ENCODE measurements at regions not wholly inside any gene's neighbourhood (a gene's known extent, or its start where the extent isn't known, plus 50 kb on each side); places are given as distances from the start of the nearest gene placed in this dataset.

DNA sequence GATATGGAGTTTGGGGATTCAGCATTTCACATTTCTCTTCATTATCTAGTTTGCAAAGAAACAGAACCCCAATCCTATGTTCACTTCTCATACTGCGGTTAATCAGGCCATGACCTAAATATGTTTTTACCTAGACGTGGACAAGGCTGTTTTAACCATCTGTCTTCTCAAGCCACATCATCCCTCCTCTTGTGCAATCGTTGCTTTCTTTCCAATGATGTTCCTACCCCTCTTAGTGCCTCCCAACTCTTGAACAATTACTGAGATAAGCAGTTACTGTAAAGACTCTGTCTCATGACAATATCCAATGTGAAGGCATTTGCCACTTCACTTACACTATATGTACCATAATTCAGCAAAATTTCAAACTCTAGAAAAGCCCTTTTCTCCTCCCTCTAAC lies 406.2 kb downstream of the LIG4 start (continued):
- TF ChIP-seq, protein P1, sequence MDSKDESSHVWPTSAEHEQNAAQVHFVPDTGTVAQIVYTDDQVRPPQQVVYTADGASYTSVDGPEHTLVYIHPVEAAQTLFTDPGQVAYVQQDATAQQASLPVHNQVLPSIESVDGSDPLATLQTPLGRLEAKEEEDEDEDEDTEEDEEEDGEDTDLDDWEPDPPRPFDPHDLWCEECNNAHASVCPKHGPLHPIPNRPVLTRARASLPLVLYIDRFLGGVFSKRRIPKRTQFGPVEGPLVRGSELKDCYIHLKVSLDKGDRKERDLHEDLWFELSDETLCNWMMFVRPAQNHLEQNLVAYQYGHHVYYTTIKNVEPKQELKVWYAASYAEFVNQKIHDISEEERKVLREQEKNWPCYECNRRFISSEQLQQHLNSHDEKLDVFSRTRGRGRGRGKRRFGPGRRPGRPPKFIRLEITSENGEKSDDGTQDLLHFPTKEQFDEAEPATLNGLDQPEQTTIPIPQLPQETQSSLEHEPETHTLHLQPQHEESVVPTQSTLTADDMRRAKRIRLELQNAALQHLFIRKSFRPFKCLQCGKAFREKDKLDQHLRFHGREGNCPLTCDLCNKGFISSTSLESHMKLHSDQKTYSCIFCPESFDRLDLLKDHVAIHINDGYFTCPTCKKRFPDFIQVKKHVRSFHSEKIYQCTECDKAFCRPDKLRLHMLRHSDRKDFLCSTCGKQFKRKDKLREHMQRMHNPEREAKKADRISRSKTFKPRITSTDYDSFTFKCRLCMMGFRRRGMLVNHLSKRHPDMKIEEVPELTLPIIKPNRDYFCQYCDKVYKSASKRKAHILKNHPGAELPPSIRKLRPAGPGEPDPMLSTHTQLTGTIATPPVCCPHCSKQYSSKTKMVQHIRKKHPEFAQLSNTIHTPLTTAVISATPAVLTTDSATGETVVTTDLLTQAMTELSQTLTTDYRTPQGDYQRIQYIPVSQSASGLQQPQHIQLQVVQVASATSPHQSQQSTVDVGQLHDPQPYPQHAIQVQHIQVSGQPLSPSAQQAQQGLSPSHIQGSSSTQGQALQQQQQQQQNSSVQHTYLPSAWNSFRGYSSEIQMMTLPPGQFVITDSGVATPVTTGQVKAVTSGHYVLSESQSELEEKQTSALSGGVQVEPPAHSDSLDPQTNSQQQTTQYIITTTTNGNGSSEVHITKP (tag by site-specific recombination; IDR thresholded peaks at IDR 0.05) = no peak
- TF ChIP-seq ZNF121 (tag by site-specific recombination; IDR thresholded peaks at IDR 0.05) = no peak

DNA sequence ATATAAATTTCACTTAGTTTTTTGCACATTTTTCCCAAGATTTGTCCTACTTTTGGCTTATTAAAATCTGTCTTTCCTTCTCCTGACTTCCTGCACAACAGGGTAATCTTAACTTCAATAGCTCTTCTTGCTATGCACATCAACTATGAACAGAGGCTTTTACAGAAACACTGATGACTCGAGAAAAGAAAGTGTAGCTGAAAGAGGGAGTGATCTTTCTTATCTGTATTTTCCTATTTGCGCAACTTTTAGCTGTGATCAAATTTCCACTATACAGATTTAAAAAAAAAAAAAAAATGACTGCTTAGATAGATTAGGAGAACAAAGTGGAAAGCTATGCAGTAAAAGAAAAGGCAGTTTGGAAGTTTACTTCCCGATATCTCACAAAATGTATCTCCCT lies 406.9 kb downstream of the LIG4 start:
- H3K4me1 ChIP-seq (ENCODE audit: control insufficient read depth, insufficient read depth, low read length) = no peaks in the 10 kb centered on the region
- H3K9me3 ChIP-seq (ENCODE audit: control insufficient read depth, insufficient read depth, low read depth, low read length) = no peaks in the 10 kb centered on the region
- no peak overlapping the region for H3K27ac ChIP-seq (ENCODE audit: extremely low read depth, low read depth, low read length)
- CTCF ChIA-PET = no interaction called here
- POLR2A ChIA-PET = no interaction called here
- TF ChIP-seq ZNF121 (tag by site-specific recombination; IDR thresholded peaks at IDR 0.05) (no peak), ZNF548 (tag by site-specific recombination; IDR thresholded peaks at IDR 0.05) (no peak), ZNF624 (tag by site-specific recombination; IDR thresholded peaks at IDR 0.05) (no peak), REPIN1 (tag by site-specific recombination; IDR thresholded peaks at IDR 0.05; ENCODE audit: low read depth) (no peak), KLF9 (tag by site-specific recombination; IDR thresholded peaks at IDR 0.05; ENCODE audit: low read depth) (no peak), ZNF623 (tag by site-specific recombination; IDR thresholded peaks at IDR 0.05) (no peak), BCL11B (tag by site-specific recombination; IDR thresholded peaks at IDR 0.05; ENCODE audit: low read depth) (no peak)
- TF ChIP-seq, protein P2, sequence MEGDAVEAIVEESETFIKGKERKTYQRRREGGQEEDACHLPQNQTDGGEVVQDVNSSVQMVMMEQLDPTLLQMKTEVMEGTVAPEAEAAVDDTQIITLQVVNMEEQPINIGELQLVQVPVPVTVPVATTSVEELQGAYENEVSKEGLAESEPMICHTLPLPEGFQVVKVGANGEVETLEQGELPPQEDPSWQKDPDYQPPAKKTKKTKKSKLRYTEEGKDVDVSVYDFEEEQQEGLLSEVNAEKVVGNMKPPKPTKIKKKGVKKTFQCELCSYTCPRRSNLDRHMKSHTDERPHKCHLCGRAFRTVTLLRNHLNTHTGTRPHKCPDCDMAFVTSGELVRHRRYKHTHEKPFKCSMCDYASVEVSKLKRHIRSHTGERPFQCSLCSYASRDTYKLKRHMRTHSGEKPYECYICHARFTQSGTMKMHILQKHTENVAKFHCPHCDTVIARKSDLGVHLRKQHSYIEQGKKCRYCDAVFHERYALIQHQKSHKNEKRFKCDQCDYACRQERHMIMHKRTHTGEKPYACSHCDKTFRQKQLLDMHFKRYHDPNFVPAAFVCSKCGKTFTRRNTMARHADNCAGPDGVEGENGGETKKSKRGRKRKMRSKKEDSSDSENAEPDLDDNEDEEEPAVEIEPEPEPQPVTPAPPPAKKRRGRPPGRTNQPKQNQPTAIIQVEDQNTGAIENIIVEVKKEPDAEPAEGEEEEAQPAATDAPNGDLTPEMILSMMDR (tag by site-specific recombination; IDR thresholded peaks at IDR 0.05) = no peak
- TF ChIP-seq, protein P3, sequence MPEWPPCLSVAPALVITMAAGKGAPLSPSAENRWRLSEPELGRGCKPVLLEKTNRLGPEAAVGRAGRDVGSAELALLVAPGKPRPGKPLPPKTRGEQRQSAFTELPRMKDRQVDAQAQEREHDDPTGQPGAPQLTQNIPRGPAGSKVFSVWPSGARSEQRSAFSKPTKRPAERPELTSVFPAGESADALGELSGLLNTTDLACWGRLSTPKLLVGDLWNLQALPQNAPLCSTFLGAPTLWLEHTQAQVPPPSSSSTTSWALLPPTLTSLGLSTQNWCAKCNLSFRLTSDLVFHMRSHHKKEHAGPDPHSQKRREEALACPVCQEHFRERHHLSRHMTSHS (tag by site-specific recombination; IDR thresholded peaks at IDR 0.05) = no peak
- TF ChIP-seq, protein P4, sequence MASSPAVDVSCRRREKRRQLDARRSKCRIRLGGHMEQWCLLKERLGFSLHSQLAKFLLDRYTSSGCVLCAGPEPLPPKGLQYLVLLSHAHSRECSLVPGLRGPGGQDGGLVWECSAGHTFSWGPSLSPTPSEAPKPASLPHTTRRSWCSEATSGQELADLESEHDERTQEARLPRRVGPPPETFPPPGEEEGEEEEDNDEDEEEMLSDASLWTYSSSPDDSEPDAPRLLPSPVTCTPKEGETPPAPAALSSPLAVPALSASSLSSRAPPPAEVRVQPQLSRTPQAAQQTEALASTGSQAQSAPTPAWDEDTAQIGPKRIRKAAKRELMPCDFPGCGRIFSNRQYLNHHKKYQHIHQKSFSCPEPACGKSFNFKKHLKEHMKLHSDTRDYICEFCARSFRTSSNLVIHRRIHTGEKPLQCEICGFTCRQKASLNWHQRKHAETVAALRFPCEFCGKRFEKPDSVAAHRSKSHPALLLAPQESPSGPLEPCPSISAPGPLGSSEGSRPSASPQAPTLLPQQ (tag by site-specific recombination; IDR thresholded peaks at IDR 0.05) = no peak
- TF ChIP-seq, protein P5, sequence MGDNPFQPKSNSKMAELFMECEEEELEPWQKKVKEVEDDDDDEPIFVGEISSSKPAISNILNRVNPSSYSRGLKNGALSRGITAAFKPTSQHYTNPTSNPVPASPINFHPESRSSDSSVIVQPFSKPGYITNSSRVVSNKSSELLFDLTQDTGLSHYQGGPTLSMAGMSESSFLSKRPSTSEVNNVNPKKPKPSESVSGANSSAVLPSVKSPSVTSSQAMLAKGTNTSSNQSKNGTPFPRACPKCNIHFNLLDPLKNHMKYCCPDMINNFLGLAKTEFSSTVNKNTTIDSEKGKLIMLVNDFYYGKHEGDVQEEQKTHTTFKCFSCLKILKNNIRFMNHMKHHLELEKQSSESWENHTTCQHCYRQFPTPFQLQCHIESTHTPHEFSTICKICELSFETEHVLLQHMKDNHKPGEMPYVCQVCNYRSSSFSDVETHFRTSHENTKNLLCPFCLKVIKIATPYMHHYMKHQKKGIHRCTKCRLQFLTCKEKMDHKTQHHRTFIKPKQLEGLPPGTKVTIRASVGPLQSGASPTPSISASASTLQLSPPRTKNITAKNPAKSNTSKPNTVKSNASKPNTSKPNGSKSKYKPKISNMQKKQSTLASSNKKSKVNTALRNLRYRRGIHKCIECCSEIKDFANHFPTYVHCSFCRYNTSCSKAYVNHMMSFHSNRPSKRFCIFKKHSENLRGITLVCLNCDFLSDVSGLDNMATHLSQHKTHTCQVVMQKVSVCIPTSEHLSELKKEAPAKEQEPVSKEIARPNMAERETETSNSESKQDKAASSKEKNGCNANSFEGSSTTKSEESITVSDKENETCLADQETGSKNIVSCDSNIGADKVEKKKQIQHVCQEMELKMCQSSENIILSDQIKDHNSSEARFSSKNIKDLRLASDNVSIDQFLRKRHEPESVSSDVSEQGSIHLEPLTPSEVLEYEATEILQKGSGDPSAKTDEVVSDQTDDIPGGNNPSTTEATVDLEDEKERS (tag by site-specific recombination; IDR thresholded peaks at IDR 0.05) = no peak
- H3K36me3 ChIP-seq (ENCODE audit: control insufficient read depth in 2 of 2, insufficient read depth in 1 of 2, low read length in 2 of 2) = no peaks in the 10 kb centered on the region
- no peak overlapping the region for H3K4me3 ChIP-seq (ENCODE audit: low read depth, low read length)
